ENCODE measurements at regions not wholly inside any gene's neighbourhood (a gene's known extent, or its start where the extent isn't known, plus 50 kb on each side); places are given as distances from the start of the nearest gene placed in this dataset.

GRCh38 chr12:98385641-98386040 lies 129.7 kb upstream of the TMPO start:
- TF ChIP-seq CTCF (IDR thresholded peaks at IDR 0.05; ENCODE audit: unreplicated experiment): no peak
- Mint-ChIP-seq H3K9me3 (ENCODE audit: low read depth) (peaks cover 16% of the 10 kb centered on the region), H3K4me3 (ENCODE audit: low read depth) (no peak overlapping the region), H3K27me3 (no peaks in the 10 kb centered on the region), H3K27ac (no peak overlapping the region), H3K4me1 (ENCODE audit: low read depth) (peaks cover 4% of the 10 kb centered on the region), H3K36me3 (ENCODE audit: insufficient read depth) (no peaks in the 10 kb centered on the region)
- no peak for DNase-seq (ENCODE audit: low spot score, unreplicated experiment)

- Mint-ChIP-seq H3K27ac (no peak overlapping the region), H3K9me3 (ENCODE audit: low read depth) (peaks cover 10% of the 10 kb centered on the region), H3K4me1 (ENCODE audit: low read depth) (no peaks in the 10 kb centered on the region), H3K36me3 (ENCODE audit: insufficient read depth) (no peaks in the 10 kb centered on the region), H3K27me3 (no peaks in the 10 kb centered on the region), H3K4me3 (ENCODE audit: low read depth) (no peak overlapping the region)
- no peak for TF ChIP-seq CTCF (IDR thresholded peaks at IDR 0.05; ENCODE audit: unreplicated experiment)
- DNase-seq (ENCODE audit: low spot score, unreplicated experiment): no peak
Observed at GRCh38 chr12:98387444-98387843, 127.9 kb upstream of the TMPO start.

GRCh38 chr12:98388126-98388525 lies 127.3 kb upstream of the TMPO start:
- no peak for DNase-seq (ENCODE audit: low spot score, unreplicated experiment)
- no peaks in the 10 kb centered on the region for H3K4me1 Mint-ChIP-seq (ENCODE audit: low read depth)
- TF ChIP-seq CTCF (IDR thresholded peaks at IDR 0.05; ENCODE audit: unreplicated experiment): no peak
- no peaks in the 10 kb centered on the region for H3K36me3 Mint-ChIP-seq (ENCODE audit: insufficient read depth)
- peaks cover 5% of the 10 kb centered on the region for H3K9me3 Mint-ChIP-seq (ENCODE audit: low read depth)
- no peaks in the 10 kb centered on the region for H3K27me3 Mint-ChIP-seq
- H3K27ac Mint-ChIP-seq: no peak overlapping the region
- H3K4me3 Mint-ChIP-seq (ENCODE audit: low read depth): no peak overlapping the region

GRCh38 chr12:98389593-98389992 lies 125.8 kb upstream of the TMPO start:
- H3K27me3 Mint-ChIP-seq: no peaks in the 10 kb centered on the region
- no peak for TF ChIP-seq CTCF (IDR thresholded peaks at IDR 0.05; ENCODE audit: unreplicated experiment)
- no peak for DNase-seq (ENCODE audit: low spot score, unreplicated experiment)
- H3K4me3 Mint-ChIP-seq (ENCODE audit: low read depth): no peak overlapping the region
- no peaks in the 10 kb centered on the region for H3K4me1 Mint-ChIP-seq (ENCODE audit: low read depth)
- H3K36me3 Mint-ChIP-seq (ENCODE audit: insufficient read depth): no peaks in the 10 kb centered on the region
- peaks cover 3% of the 10 kb centered on the region for H3K9me3 Mint-ChIP-seq (ENCODE audit: low read depth)
- no peak overlapping the region for H3K27ac Mint-ChIP-seq

- peak; percentile 95 for TF ChIP-seq CTCF (IDR thresholded peaks at IDR 0.05; ENCODE audit: unreplicated experiment)
- H3K4me3 Mint-ChIP-seq (ENCODE audit: low read depth): peak overlapping the region; percentile 80
- peaks cover 7% of the 10 kb centered on the region for H3K27me3 Mint-ChIP-seq
- peak overlapping the region; percentile 25 for H3K27ac Mint-ChIP-seq
- peak; percentile 75 for DNase-seq (ENCODE audit: low spot score, unreplicated experiment)
- no peaks in the 10 kb centered on the region for H3K9me3 Mint-ChIP-seq (ENCODE audit: low read depth)
- H3K36me3 Mint-ChIP-seq (ENCODE audit: insufficient read depth): no peaks in the 10 kb centered on the region
- peaks cover 7% of the 10 kb centered on the region for H3K4me1 Mint-ChIP-seq (ENCODE audit: low read depth)
Observed at GRCh38 chr12:98397323-98398105, 117.9 kb upstream of the TMPO start.

Measured in progenitor cell of endocrine pancreas (in vitro differentiated cells).